ENCODE measurements at regions not wholly inside any gene's neighbourhood (a gene's known extent, or its start where the extent isn't known, plus 50 kb on each side); places are given as distances from the start of the nearest gene placed in this dataset.

GRCh38 chr16:5314377-5314776 is 216.8 kb upstream of the EEF2KMT start:
- peaks cover 0 to 2% (median 0%) of the 10 kb centered on the region in 4 donors for H3K9me3 ChIP-seq
- H3K27ac ChIP-seq, result no peak overlapping the region
- H3K4me1 ChIP-seq, result no peaks in the 10 kb centered on the region
- H3K27me3 ChIP-seq, result no peaks in the 10 kb centered on the region
- WGBS, 2 donors, result 73 to 88% methylated on average over 4 of the region's 4 CpGs
- no peak overlapping the region for H3K4me3 ChIP-seq
- DNase-seq, result no peak
- no peak for ATAC-seq (ENCODE audit: low FRiP score in 2 of 2)
- TF ChIP-seq EP300 (IDR thresholded peaks at IDR 0.05), result no peak
- no peaks in the 10 kb centered on the region for H3K36me3 ChIP-seq

DNA sequence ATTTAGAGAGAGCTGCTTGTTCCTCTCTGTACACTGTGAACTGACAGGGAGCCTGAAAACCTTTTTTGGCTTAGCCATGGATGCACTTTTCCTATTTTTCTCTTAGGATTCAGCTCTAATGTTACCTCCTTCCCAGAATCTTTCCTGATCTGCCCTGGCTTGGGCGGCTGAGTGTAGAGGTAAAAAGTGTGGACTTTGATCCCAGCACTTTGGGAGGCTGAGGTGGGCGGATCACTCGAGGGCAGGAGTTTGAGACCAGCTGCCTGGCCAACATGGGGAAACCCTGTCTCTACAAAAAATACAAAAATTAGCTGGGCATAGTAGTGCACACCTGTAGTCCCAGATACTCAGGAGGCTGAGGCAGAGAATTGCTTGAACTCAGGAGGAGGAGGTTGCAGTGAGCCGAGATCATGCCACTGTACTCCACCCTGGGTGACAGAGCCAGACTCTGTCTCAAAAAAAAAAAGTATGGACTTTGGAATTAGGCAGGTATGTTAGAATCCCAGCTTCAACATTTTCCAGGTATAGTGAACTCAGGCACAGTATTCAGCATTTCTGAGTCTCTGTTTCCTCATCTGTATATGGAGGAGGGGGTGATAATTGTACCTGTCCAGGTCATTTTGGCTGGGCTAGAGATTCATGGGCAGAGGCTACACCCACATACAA is 212.5 kb upstream of the EEF2KMT start:
- no peaks in the 10 kb centered on the region for H3K9me3 ChIP-seq
- H3K36me3 ChIP-seq, result no peaks in the 10 kb centered on the region
- TF ChIP-seq, protein P1, sequence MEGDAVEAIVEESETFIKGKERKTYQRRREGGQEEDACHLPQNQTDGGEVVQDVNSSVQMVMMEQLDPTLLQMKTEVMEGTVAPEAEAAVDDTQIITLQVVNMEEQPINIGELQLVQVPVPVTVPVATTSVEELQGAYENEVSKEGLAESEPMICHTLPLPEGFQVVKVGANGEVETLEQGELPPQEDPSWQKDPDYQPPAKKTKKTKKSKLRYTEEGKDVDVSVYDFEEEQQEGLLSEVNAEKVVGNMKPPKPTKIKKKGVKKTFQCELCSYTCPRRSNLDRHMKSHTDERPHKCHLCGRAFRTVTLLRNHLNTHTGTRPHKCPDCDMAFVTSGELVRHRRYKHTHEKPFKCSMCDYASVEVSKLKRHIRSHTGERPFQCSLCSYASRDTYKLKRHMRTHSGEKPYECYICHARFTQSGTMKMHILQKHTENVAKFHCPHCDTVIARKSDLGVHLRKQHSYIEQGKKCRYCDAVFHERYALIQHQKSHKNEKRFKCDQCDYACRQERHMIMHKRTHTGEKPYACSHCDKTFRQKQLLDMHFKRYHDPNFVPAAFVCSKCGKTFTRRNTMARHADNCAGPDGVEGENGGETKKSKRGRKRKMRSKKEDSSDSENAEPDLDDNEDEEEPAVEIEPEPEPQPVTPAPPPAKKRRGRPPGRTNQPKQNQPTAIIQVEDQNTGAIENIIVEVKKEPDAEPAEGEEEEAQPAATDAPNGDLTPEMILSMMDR (IDR thresholded peaks at IDR 0.05), result no peak
- TF ChIP-seq EP300 (IDR thresholded peaks at IDR 0.05) (no peak), POLR2AphosphoS5 (IDR thresholded peaks at IDR 0.05) (no peak), POLR2A (IDR thresholded peaks at IDR 0.05) (no peak)
- no peak overlapping the region for H3K27ac ChIP-seq
- ATAC-seq (ENCODE audit: low FRiP score in 2 of 2) (no peak), DNase-seq (no peak)
- H3K4me3 ChIP-seq, result no peak overlapping the region
- WGBS, 2 donors, result 67 to 69% methylated on average over 4 of the region's 4 CpGs
- H3K4me1 ChIP-seq, result no peaks in the 10 kb centered on the region
- no peaks in the 10 kb centered on the region for H3K27me3 ChIP-seq

DNA sequence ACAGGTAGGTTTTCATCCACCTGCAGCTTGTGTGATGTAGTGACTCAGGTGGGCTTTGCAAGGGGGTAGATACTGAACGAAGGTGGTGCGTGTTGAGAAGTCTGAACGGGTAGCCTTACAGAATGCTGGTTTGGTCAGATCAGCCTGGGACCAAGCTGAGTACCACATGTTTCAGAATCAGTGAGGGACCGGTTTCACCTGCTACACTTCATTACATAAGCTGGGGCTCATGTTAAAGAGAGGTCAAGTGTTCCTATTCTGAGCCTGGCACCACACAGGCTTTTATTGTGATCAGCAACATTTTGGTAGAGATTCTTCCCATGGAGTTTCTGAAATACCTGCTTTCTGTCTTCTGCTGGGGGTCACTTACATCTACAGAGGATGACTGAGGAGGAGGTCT is 207.4 kb upstream of the EEF2KMT start:
- Histone ChIP-seq H3K36me3 (no peaks in the 10 kb centered on the region), H3K27me3 (no peaks in the 10 kb centered on the region), H3K4me1 (no peaks in the 10 kb centered on the region), H3K27ac (no peak overlapping the region), H3K4me3 (no peak overlapping the region), H3K9me3 (peaks cover 0 to 10% (median 4%) of the 10 kb centered on the region in 4 donors)
- 62 to 73% methylated on average over 4 of the region's 4 CpGs for WGBS, 2 donors
- TF ChIP-seq, protein P1 (IDR thresholded peaks at IDR 0.05), result no peak
- TF ChIP-seq EP300 (IDR thresholded peaks at IDR 0.05) (no peak), POLR2A (IDR thresholded peaks at IDR 0.05) (no peak), POLR2AphosphoS5 (IDR thresholded peaks at IDR 0.05) (no peak)
- no peak for DNase-seq
- no peak for ATAC-seq (ENCODE audit: low FRiP score in 2 of 2)

GRCh38 chr16:5302372-5303114 is 204.9 kb upstream of the EEF2KMT start:
- DNase-seq (no peak), ATAC-seq (ENCODE audit: low FRiP score in 2 of 2) (no peak)
- Histone ChIP-seq H3K27ac (no peak overlapping the region), H3K36me3 (no peaks in the 10 kb centered on the region), H3K4me1 (no peaks in the 10 kb centered on the region), H3K9me3 (peaks cover 0 to 10% (median 4%) of the 10 kb centered on the region in 4 donors), H3K4me3 (no peak overlapping the region), H3K27me3 (no peaks in the 10 kb centered on the region)
- TF ChIP-seq POLR2AphosphoS5 (IDR thresholded peaks at IDR 0.05) (no peak), POLR2A (IDR thresholded peaks at IDR 0.05) (no peak), EP300 (IDR thresholded peaks at IDR 0.05) (no peak)
- TF ChIP-seq, protein P1 (IDR thresholded peaks at IDR 0.05), result no peak
- 83 to 86% methylated on average over 3 of the region's 3 CpGs for WGBS, 2 donors

- Histone ChIP-seq H3K27ac (no peak overlapping the region), H3K36me3 (no peaks in the 10 kb centered on the region), H3K4me3 (no peak overlapping the region), H3K27me3 (no peaks in the 10 kb centered on the region), H3K9me3 (peaks cover 0 to 8% (median 4%) of the 10 kb centered on the region in 4 donors), H3K4me1 (no peaks in the 10 kb centered on the region)
- ATAC-seq (ENCODE audit: low FRiP score in 2 of 2) (no peak), DNase-seq (no peak)
- 82 to 83% methylated on average over 2 to 3 of the region's 3 CpGs for WGBS, 2 donors
- TF ChIP-seq POLR2AphosphoS5 (IDR thresholded peaks at IDR 0.05), result no peak
- TF ChIP-seq POLR2A (IDR thresholded peaks at IDR 0.05), result no peak
- TF ChIP-seq EP300 (IDR thresholded peaks at IDR 0.05), result no peak
- TF ChIP-seq, protein P1 (IDR thresholded peaks at IDR 0.05), result no peak
Observed at GRCh38 chr16:5298202-5298601, 200.6 kb upstream of the EEF2KMT start.
